ENCODE measurements at regions not wholly inside any gene's neighbourhood (a gene's known extent, or its start where the extent isn't known, plus 50 kb on each side); places are given as distances from the start of the nearest gene placed in this dataset.

DNA sequence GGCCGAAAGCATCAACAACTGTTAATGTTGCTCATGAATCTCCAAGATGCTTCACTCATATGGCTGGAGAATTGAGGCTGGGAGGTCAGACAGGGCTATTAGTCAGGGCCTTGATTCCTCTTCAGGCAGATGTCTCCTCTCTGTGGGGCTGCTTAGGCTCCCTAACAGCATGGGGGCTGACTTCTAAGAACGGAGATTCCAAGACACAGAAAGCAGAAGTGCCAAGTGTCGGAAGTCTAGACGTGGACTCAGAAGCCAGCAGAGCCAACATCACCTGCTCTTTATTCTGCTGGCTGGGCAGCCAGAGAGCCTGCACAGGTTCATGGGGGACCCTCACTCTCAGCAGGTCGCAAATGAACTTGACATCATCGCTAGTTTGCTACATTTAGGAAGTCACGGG, 279.8 kb downstream of the CDH26 start:
- Histone ChIP-seq H3K4me3 (ENCODE audit: insufficient read depth, low read depth, low read length) (no peak overlapping the region), H3K27me3 (ENCODE audit: control insufficient read depth, insufficient read depth, low read length) (no peaks in the 10 kb centered on the region), H3K36me3 (replicated peaks; ENCODE audit: control insufficient read depth, insufficient read depth, low read length) (no peaks in the 10 kb centered on the region)
- no peak for DNase-seq

DNA sequence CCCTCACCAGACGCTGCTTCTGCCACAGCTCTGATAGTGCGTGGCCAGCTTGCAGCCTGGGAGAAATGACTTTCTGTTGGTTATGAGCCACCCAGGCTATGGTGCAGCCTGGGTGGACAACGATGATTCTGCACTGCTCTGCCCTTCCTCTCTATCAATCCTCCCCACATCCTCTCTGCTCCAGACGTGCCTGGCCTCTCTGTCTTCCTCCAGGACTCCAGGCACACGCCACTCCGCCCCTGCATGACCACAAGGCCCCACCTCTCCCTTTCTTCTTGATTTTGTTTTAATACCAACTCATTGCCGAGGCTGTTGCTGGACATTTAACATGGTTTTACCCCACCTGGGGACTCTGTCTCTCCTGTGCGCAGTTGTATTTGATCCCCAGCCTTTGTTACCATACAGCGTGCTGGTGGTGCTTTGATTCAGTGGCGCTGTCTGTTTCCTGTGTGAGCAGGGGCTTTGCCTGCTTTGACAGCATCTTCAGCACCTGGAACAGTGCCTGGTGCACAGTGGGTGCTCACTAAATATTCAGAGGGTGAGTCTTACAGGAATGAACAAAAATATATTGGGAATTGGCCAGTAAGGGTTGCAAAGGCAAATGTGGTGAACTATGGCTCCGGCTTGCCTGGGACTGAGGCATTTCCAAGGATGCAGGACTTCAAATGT, 280.9 kb downstream of the CDH26 start:
- H3K27me3 ChIP-seq (ENCODE audit: control insufficient read depth, insufficient read depth, low read length): no peaks in the 10 kb centered on the region
- DNase-seq: no peak
- no peaks in the 10 kb centered on the region for H3K36me3 ChIP-seq (replicated peaks; ENCODE audit: control insufficient read depth, insufficient read depth, low read length)

DNA sequence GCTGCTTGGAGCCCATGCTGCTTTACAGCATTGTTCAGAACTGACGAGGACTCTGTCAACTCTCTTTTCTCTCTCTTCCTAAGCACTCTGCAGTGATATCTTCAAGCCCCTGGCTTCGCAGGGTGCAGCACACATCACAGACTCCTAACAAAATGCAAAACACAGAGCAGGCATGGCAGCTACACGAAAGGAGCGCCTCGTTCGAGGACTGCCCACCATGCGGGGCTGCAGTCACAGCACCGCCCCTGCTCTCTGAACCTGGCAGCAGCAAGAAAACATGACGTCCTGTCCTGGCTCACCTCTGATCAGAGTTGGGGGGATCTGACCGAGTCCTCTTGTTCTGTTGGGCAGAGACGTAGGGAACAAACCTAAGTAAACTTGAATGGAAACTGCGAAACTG, 281.7 kb downstream of the CDH26 start:
- Histone ChIP-seq H3K36me3 (replicated peaks; ENCODE audit: control insufficient read depth, insufficient read depth, low read length) (no peaks in the 10 kb centered on the region), H3K27me3 (ENCODE audit: control insufficient read depth, insufficient read depth, low read length) (no peaks in the 10 kb centered on the region), H3K4me3 (ENCODE audit: insufficient read depth, low read depth, low read length) (no peak overlapping the region)
- DNase-seq: no peak

More for the DNA sequence above, 280.9 kb downstream of the CDH26 start:
- no peak overlapping the region for H3K4me3 ChIP-seq (ENCODE audit: insufficient read depth, low read depth, low read length)

DNA sequence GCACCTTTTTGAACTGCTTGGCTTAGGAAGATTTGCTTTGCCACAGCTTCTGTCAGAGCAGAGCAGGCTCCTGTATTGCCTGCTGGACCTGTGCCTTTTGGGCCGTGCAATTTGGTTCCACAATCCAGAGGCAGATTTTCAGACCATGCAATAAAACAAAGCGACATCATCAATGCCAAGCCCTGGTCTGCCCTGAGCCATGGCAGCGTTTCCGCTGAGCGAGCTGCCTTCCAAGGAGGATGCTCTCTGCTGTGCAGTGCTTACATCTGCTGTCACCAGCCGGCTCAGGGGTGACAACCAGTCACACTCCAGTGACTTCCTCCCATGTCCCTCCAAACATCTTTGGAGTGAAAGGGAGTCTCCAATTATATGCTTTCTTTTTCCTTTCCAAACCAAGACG, 282.2 kb downstream of the CDH26 start:
- Histone ChIP-seq H3K4me3 (ENCODE audit: insufficient read depth, low read depth, low read length) (no peak overlapping the region), H3K36me3 (replicated peaks; ENCODE audit: control insufficient read depth, insufficient read depth, low read length) (no peaks in the 10 kb centered on the region), H3K27me3 (ENCODE audit: control insufficient read depth, insufficient read depth, low read length) (no peaks in the 10 kb centered on the region)
- no peak for DNase-seq

DNA sequence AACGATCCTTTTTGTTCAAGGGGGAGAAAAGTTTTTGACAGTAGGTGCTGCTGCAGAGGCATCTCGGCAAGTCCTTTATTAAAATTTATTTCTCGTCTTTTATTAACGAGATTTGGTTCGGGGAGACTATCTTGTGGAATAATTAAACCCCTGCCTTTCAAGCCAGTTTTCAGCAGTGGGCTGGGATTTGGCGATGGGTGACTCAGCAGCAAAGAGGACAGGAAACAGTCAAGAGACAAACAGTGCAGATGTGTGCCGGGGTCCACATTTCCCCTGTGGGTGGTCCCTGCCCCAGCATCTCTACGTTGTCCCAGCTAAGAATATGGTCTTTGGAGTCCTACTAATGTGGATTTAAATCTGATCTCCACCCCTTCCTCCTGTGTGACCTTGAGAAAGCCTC, 282.8 kb downstream of the CDH26 start:
- Histone ChIP-seq H3K27me3 (ENCODE audit: control insufficient read depth, insufficient read depth, low read length) (no peaks in the 10 kb centered on the region), H3K36me3 (replicated peaks; ENCODE audit: control insufficient read depth, insufficient read depth, low read length) (no peaks in the 10 kb centered on the region), H3K4me3 (ENCODE audit: insufficient read depth, low read depth, low read length) (no peak overlapping the region)
- no peak for DNase-seq

DNA sequence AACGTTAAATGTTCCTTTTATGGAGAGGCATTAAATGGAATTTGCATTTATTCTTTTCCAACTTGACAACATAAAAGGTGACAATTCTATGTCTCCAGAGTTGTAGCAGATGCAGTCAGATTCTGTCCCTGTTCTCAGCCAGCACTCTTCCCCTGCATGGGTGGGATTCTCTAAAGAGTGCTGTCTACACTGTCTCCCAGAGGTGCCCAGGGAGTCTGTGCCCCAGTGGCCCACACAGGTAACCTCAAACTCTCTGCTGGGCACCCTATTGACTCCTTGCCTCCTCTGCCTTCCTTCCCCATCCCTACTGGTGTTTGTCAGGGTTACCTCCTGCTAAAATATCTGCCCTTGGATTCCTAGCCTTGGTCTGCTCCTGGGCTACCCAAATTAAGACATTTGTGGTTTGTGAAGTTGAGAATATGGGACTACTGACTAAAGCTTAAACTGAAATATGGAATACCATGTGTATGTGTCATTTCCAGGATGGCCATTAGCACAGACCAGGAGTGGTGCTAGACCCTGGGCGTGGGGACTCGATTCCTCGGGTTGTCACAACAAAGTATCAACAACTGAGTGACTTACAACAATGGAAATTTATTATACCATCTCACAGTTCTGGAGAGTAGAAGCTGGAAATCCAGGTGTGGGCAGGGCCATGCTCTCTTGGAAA, 284.7 kb downstream of the CDH26 start:
- H3K27me3 ChIP-seq (ENCODE audit: control insufficient read depth, insufficient read depth, low read length): no peaks in the 10 kb centered on the region

DNA sequence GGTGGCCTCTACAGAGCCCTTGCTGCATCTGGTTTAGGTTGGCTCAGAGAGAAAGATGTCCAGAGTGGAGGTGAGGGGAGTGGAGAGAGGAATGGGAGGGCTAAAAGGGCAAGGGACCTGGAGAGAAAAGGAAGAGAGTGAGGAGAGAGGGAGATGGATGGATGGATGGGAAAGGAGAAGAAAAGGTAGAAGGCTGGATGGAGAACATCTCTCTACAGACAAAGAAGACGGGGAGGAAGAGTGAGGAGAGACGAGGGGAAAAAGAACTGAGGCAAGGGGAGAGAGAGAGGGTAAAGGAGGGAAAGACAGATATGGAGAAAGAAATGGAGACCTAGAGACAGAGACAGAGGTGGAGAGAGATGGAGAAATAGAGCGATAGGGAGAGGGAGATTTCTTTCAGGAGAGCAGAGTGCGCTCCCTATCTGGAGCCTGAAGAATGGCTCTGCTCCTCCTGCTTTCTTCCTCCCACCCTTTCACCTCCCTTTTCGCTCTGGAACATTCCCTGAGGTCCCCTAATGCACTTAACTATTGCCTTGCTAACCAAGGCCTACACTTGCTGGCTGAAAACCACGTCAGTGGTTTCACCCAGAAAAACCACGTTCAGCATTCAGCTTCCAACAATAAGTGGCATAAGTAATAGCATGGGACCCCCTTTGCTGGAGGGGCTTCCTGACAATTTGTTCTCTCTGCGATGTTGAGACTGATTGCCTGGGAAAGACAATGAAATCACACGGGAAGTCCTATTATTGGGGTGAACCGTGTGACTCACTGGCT, 286.3 kb downstream of the CDH26 start:
- Histone ChIP-seq H3K4me3 (ENCODE audit: insufficient read depth, low read depth, low read length) (no peak overlapping the region), H3K27me3 (ENCODE audit: control insufficient read depth, insufficient read depth, low read length) (no peaks in the 10 kb centered on the region), H3K36me3 (replicated peaks; ENCODE audit: control insufficient read depth, insufficient read depth, low read length) (no peaks in the 10 kb centered on the region)
- no peak for DNase-seq

More for the DNA sequence above, 284.7 kb downstream of the CDH26 start:
- Histone ChIP-seq H3K36me3 (replicated peaks; ENCODE audit: control insufficient read depth, insufficient read depth, low read length) (no peaks in the 10 kb centered on the region), H3K4me3 (ENCODE audit: insufficient read depth, low read depth, low read length) (no peak overlapping the region)
- DNase-seq: no peak

DNA sequence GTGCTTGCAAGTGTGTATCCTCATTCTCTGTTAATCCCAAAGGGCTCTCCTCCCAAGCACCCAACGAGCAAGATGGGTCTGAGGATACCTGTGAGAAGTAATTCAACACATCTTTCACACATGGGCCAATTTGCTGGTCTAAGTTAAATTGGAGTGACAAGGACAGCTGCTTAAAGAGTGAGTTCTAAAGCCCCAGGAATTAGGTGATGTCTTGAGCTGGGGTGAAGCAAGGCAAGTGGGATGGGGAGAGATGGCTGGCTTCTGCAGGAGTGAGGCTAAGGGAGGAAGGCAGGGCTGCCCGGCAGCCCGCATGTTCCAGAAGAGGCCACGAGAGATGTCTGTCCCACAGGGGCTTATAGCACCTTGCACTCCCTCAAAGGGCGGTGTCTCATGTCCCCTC, 288.5 kb downstream of the CDH26 start:
- Histone ChIP-seq H3K27me3 (ENCODE audit: control insufficient read depth, insufficient read depth, low read length) (no peaks in the 10 kb centered on the region), H3K36me3 (replicated peaks; ENCODE audit: control insufficient read depth, insufficient read depth, low read length) (no peaks in the 10 kb centered on the region), H3K4me3 (ENCODE audit: insufficient read depth, low read depth, low read length) (no peak overlapping the region)
- no peak for DNase-seq

DNA sequence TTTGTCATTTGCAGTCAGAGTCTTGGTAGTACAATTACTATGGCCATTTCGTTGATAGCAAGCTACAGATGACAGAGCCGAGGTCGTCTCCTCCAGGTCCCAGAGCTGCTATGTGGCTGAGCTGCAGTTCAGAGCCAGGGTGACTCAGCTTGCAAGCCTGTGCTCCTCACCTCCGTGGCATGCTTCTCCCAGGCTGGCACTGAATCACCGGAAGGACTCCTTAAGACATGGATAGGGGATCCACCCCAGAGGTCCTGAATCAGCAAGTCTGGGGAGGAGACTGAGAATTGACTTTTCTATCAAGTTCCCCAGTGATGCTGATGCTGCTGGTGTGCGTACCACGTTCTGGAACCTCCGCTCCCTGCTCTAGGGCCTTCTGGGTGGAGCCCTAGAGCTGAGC, 291.2 kb downstream of the CDH26 start:
- Histone ChIP-seq H3K36me3 (replicated peaks; ENCODE audit: control insufficient read depth, insufficient read depth, low read length) (no peaks in the 10 kb centered on the region), H3K4me3 (ENCODE audit: insufficient read depth, low read depth, low read length) (no peak overlapping the region), H3K27me3 (ENCODE audit: control insufficient read depth, insufficient read depth, low read length) (no peaks in the 10 kb centered on the region; the same call in 1 of the 2 replicates)
- DNase-seq: no peak

DNA sequence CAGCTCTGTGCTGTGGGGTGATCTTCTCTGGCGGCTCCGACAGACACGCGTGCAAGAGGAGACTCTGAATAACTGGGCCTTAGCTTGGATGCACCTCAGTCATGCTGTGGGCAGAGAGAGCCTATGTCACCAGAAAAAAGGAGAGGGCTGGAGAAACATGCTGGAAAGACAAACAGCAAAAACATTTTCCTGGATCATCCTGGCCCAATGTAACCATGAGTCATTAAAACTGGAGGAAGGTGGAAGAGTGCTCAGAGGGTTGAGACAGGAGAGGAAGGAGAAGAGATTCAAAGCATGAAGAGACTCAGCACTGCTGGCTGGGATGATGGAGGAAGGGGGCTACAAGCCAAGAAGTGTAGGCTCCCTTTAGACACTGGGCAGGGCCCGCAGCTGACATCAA, 292.0 kb downstream of the CDH26 start:
- Histone ChIP-seq H3K27me3 (ENCODE audit: control insufficient read depth, insufficient read depth, low read length) (no peaks in the 10 kb centered on the region; the same call in 1 of the 2 replicates), H3K4me3 (ENCODE audit: insufficient read depth, low read depth, low read length) (no peak overlapping the region), H3K36me3 (replicated peaks; ENCODE audit: control insufficient read depth, insufficient read depth, low read length) (no peaks in the 10 kb centered on the region)
- DNase-seq: no peak

DNA sequence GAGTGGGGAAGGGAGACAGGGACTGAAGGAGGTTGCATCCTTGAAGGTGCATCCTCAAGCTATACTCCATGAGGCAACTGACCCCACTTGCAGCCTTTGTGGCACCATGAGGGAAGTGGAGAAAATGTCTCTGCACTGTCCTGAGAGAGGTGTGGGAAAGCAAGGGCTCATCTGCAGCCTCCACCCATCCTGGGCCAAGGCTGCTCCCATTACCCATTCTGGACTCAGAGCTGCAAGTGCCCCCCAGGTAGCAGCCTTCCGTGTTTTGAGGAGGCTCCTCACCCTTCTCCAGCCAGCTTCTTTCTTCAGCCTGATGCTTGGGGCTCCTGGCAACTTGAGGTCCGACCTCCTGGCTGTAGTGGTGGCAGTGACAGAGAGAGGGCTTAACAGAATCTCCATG, 294.6 kb downstream of the CDH26 start:
- Histone ChIP-seq H3K36me3 (replicated peaks; ENCODE audit: control insufficient read depth, insufficient read depth, low read length) (no peaks in the 10 kb centered on the region), H3K27me3 (ENCODE audit: control insufficient read depth, insufficient read depth, low read length) (no peaks in the 10 kb centered on the region; the same call in 1 of the 2 replicates), H3K4me3 (ENCODE audit: insufficient read depth, low read depth, low read length) (no peak overlapping the region)
- no peak for DNase-seq

DNA sequence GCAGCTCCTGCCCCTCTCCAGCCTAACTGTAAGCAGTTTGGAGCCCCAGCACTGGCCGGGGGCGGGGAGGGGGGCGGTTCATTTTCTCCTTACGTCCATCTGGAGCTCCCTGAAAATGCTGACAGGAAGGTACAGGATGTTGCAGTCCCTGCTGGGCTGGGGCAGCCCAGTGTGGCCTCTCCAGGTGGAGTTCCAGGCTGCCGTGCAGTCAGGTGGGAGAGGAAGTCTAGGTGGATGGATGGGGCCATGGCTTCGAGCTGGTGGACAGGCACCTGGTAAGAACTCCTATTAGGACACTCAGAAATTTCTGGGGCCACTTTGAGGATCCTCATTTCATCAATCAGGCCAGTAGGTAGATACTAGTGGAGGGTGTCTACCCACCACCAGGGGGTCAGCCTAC, 295.2 kb downstream of the CDH26 start:
- DNase-seq: no peak
- Histone ChIP-seq H3K27me3 (ENCODE audit: control insufficient read depth, insufficient read depth, low read length) (no peaks in the 10 kb centered on the region; the same call in 1 of the 2 replicates), H3K36me3 (replicated peaks; ENCODE audit: control insufficient read depth, insufficient read depth, low read length) (no peaks in the 10 kb centered on the region), H3K4me3 (ENCODE audit: insufficient read depth, low read depth, low read length) (no peak overlapping the region)

DNA sequence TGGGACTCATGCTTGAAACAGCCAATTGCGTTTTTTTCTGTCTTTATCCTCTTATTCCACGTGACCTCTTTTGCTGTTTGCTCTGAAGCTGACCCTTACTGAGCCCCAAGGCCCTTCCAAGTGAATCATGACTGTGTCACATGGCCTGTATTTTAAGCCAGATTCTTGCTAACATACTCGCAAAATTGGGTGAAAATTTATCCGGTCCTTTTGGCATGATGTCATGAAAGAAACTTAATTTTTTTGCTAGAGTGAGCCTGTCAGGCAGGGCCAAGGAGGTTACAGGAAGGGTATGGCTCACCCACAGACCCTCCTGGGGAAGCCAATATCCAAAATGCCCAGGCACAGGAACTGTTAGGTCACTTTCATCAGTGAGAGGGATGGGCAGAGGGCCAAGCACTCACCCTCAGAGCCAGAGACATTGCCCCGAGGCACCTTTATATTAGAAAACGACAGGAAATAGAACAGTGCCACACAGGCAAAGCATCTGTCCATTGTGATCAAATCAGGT, 296.7 kb downstream of the CDH26 start:
- H3K36me3 ChIP-seq (replicated peaks; ENCODE audit: control insufficient read depth, insufficient read depth, low read length): no peaks in the 10 kb centered on the region
- no peak for DNase-seq
- no peak overlapping the region for H3K4me3 ChIP-seq (ENCODE audit: insufficient read depth, low read depth, low read length)
- no peaks in the 10 kb centered on the region; the same call in 1 of the 2 replicates for H3K27me3 ChIP-seq (ENCODE audit: control insufficient read depth, insufficient read depth, low read length)

DNA sequence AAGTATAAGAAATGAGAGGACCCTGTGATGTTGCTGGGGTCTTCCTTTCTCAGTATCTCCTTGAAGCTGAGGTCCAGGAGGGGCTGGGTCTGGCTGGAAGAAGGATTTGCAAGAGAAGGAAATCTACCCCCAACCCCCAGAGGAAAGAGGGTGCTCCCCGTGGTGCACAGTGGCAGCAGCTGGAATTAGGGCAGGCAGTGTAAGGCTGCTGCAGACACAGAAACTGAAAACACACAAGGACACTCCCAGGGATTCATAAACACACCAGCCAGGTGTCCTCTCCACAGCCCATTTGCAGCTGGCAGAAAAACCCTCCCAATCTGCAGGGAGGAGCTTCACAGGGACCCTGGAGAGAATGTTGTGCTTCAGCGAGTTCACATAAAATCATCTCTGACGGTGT, 297.2 kb downstream of the CDH26 start:
- no peaks in the 10 kb centered on the region for H3K36me3 ChIP-seq (replicated peaks; ENCODE audit: control insufficient read depth, insufficient read depth, low read length)
- peak; percentile 49 for DNase-seq
- no peak overlapping the region for H3K4me3 ChIP-seq (ENCODE audit: insufficient read depth, low read depth, low read length)
- no peaks in the 10 kb centered on the region; the same call in 1 of the 2 replicates for H3K27me3 ChIP-seq (ENCODE audit: control insufficient read depth, insufficient read depth, low read length)

DNA sequence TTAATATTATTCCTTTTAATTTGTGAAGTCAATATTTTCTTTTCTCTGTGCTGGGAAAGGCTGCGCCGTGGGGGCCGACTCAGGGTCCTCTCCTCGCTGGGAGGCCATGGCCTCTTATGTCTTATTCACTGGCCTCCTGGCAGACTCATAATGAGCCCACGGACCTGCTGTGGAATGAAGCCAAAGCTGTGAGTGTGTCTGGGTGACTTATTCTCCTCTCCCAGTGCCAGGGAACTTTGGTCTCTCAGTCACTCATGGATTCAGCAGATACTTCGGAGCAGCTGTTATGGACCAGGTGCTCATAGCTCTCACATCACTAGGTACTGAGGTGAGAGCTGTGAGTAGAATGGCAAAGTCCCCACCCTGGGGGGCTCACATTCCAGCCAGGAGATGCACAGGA, 297.6 kb downstream of the CDH26 start:
- Histone ChIP-seq H3K36me3 (replicated peaks; ENCODE audit: control insufficient read depth, insufficient read depth, low read length) (no peaks in the 10 kb centered on the region), H3K27me3 (ENCODE audit: control insufficient read depth, insufficient read depth, low read length) (no peaks in the 10 kb centered on the region; the same call in 1 of the 2 replicates), H3K4me3 (ENCODE audit: insufficient read depth, low read depth, low read length) (no peak overlapping the region)
- no peak for DNase-seq

Measured in H7 (cell line).